GM13977 (cell line): ENCODE measurements at regions not wholly inside any gene's neighbourhood (a gene's known extent, or its start where the extent isn't known, plus 50 kb on each side); places are given as distances from the start of the nearest gene placed in this dataset.

Experiments used
- DNase-seq: peaks from one replicate; pipeline ENCODE4 v3.0.0; 2012; ENCODE audit warnings: low spot score
- CTCF ChIP-seq: IDR thresholded peaks from 2 replicates; pipeline ENCODE4 v1.5.1; 2012; ENCODE audit warnings: mild to moderate bottlenecking, control low read depth; ENCODE audit not compliant: insufficient read depth; ENCODE audit errors: extremely low read depth, missing control alignments
- in situ Hi-C: fragments of 300-500 bp; cut with MboI; formaldehyde crosslinking; loops from one replicate; pipeline ENCODE4 v1.12.0; 2022; ENCODE audit warnings: low sequenced_read_pairs, low pct_unique_long_range_greater_than_20kb, mixed read lengths, inconsistent platforms; ENCODE audit not compliant: unreplicated experiment

GRCh38 chr3:1515882-1516281, 423.1 kb downstream of the CNTN6 start:
- in situ Hi-C loops: no loop called here
- TF ChIP-seq CTCF: no peak
- DNase-seq: no peak

- no peak for DNase-seq
- no peak for TF ChIP-seq CTCF
- in situ Hi-C loops: no loop called here
These were observed 435.0 kb downstream of the CNTN6 start for GRCh38 chr3:1527786-1528185.

DNA sequence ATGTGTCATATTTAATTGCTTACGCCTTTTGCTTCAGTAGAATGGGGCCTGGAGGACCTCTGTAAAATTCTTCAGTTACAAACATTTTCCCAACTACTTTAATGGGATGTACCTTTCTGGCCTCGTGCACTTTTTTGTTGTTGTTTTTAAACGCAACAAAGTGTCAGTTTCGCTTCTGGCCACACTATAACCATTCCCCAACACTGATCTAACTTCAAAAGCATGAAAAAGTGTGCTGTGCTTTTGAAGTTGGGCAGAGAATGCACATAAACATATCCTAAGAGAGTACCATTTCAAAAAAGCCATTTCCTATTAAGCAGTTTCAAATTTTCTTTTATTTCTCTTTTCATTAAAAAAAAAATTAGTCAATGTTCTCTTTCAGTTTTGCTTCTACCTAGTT, 435.8 kb downstream of the CNTN6 start:
- TF ChIP-seq CTCF: no peak
- in situ Hi-C loops: no loop called here
- DNase-seq: no peak

- no peak for DNase-seq
- in situ Hi-C loops: no loop called here
- TF ChIP-seq CTCF: no peak
These were observed 436.9 kb downstream of the CNTN6 start for GRCh38 chr3:1529676-1530075.

DNA sequence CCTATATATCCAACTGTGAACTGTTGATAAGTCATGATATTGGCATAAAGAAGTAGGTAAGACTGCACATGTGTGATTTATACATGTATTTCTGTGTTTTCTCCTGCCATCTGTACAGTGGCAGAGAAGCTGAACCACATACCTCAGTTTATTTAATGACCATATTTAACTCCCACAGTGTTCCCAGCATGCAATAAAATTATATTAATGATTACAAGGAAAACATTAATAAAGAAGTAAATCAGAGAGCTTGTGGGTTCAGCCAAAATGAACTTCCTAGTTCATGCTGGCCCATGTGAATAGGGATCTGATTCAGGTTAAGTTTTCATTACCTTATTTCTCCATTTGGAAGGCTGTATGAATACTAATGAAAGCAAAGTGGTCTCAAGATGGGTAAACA, 439.2 kb downstream of the CNTN6 start:
- TF ChIP-seq CTCF: no peak
- in situ Hi-C loops: no loop called here
- DNase-seq: no peak

GRCh38 chr3:1532935-1533606, 440.2 kb downstream of the CNTN6 start:
- no peak for DNase-seq
- in situ Hi-C loops: no loop called here
- no peak for TF ChIP-seq CTCF
